HL-60 (cell line): ENCODE measurements at regions not wholly inside any gene's neighbourhood (a gene's known extent, or its start where the extent isn't known, plus 50 kb on each side); places are given as distances from the start of the nearest gene placed in this dataset.

Source experiments
- POLR2AphosphoS5 ChIP-seq: IDR thresholded peaks from 2 replicates; pipeline ENCODE4 v1.6.1; 2012; ENCODE audit warnings: low read depth
- REST ChIP-seq: IDR thresholded peaks from 2 replicates; pipeline ENCODE4 v1.6.1; 2012; ENCODE audit warnings: low read depth; ENCODE audit not compliant: insufficient replicate concordance
- TF ChIP-seq, protein P1 (sequence below): IDR thresholded peaks from one replicate; pipeline ENCODE4 v1.5.1; 2011; ENCODE audit warnings: low read length, control low read depth, inconsistent platforms; ENCODE audit not compliant: insufficient read depth

DNA sequence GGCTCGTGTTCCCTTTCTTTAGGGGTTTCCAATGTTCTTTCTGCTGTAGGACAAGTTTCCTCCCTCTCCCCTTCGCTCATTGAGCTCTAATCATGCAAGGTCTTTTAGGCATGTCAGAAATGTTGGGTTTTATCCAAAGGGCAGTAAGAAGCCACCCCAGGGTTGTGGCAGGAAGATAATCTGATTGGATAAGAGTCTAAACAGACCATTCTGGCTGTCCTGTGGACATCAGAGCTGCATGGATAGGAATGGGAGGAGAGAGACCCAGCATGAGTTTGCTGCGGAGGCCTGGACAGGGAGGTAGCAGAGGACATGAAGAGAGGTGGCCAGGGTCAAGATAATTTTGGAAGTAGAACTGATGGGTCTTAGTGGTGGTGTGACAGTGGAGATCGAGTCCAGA, 88.2 kb downstream of the ACKR3 start:
- TF ChIP-seq, protein P1, sequence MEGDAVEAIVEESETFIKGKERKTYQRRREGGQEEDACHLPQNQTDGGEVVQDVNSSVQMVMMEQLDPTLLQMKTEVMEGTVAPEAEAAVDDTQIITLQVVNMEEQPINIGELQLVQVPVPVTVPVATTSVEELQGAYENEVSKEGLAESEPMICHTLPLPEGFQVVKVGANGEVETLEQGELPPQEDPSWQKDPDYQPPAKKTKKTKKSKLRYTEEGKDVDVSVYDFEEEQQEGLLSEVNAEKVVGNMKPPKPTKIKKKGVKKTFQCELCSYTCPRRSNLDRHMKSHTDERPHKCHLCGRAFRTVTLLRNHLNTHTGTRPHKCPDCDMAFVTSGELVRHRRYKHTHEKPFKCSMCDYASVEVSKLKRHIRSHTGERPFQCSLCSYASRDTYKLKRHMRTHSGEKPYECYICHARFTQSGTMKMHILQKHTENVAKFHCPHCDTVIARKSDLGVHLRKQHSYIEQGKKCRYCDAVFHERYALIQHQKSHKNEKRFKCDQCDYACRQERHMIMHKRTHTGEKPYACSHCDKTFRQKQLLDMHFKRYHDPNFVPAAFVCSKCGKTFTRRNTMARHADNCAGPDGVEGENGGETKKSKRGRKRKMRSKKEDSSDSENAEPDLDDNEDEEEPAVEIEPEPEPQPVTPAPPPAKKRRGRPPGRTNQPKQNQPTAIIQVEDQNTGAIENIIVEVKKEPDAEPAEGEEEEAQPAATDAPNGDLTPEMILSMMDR: no peak
- TF ChIP-seq POLR2AphosphoS5 (no peak), REST (no peak)
